Globus pallidus (tissue), 1 donor: ENCODE measurements at regions not wholly inside any gene's neighbourhood (a gene's known extent, or its start where the extent isn't known, plus 50 kb on each side); places are given as distances from the start of the nearest gene placed in this dataset.
"Not testable (repeated sequence)": the region's sequence is repeated elsewhere in the genome, so short reads cannot be mapped to it uniquely, and the experiment has no call there.

Experiments
- DNase-seq: peaks from one replicate; pipeline ENCODE4 v3.0.0-alpha.2; 2015; ENCODE audit warnings: low spot score

DNA sequence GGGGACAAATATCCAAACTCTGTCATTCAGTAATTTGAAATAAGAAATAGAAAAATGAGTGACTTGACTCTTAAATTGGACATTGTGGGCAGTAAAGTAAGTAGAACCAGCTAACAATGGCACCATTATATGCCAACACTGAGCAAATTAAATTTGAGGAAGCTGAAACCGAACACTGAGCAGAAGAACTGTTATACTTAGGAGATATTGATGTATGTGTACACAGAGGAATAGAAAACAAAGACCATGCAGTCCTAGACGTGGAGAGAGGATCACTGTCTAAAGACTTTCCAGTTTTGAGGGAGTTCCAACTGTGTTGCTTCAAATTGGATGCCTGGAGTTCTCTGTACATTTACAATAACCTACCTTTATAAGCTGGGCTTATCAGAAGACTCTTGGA lies 427.0 kb upstream of the EYS start:
- no peak for DNase-seq

DNA sequence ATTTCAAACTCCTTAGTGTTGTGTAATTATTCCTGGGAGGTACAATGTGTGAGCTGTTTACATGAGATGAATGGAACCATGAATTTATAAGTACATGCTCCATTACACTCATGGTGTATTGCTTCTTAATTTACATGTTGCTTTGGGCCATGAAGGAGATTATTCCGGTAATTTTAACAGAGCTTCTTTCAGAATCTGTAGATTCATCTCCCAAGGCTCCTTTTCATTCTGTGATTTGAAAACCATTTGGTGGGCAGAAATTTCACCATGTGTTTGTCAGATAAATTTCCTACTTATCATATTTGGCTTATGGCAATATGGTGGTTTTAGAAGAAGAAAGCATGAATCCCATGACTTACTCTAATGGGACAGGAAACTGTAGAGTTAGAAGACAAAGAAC lies 421.6 kb upstream of the EYS start:
- no peak for DNase-seq

DNA sequence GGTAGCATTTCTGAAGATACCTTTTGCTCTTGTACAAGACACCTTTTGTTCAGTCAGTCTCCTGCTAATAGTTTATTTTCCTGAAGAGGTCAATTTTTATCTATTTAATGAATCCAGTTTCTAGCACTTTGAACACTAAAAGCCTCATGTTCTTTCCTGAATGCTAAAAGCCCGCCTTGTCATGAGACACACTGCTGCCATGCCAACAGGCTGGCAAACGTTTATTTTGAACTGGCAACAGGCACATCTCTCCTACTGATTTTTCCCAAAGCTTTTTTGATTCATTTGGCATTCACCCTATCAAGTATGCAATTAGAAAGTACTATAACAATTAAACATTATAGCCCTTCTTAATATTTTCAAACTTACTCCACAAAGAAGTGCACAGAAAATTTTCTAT lies 421.2 kb upstream of the EYS start:
- peak; percentile 11 for DNase-seq

DNA sequence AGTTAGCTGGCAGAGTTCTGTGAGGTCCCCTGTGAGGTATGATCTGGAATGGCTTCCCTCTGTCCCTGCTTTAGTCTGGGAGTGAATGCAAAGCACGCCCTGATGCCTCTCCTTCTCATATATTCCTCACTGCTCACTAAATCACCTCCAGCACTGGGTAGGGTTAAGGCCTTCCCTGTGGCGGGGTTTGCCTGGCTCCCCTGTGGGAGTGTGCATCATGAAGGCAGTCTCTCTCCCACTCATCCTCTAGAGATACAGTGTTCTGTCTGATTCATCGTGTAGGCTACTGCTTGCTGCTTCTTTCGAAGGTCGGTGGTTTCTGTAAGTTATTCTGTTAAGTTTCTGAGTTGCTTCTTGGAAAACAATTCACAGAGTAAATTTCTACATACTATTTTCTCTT lies 420.0 kb upstream of the EYS start:
- DNase-seq: no peak

DNA sequence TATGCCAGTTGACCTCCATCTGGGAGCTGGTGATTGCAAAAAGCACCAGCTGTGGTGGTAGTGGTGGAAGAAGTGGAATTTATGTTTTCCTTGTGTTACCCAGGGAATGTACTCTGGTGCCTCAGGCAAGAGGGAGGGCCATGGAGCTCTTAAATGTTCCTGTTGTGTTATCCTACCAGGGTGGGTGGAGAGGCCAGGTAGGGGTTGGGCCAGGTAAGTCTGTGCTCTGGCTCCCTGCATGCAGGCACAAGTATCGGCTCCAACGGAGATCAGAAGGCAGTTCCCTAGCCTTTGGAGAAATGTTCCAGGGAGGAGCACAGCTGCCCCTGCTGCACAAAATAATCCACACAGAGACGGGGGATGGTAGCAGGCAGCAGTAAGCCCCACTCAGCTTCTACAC lies 419.3 kb upstream of the EYS start:
- DNase-seq: no peak

DNA sequence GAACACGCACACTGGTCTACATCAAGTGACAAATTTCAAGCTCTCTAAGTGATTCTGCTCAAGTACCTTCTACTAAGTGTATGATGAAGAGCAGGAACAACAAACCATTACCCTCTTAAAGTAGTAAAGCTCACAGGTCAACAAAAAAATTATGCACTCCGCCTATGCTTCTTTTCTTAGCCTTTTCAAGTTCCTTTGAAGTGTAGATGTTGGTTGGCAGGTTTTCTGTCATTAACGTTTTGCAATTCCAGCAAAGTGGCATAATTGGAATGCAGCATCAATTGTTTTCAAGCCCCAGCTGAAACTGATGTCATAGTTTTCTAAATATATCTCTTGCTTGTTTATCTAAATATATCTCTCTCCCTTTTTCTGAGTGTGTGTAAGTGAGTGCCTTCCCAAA lies 396.9 kb upstream of the EYS start:
- no peak for DNase-seq

DNA sequence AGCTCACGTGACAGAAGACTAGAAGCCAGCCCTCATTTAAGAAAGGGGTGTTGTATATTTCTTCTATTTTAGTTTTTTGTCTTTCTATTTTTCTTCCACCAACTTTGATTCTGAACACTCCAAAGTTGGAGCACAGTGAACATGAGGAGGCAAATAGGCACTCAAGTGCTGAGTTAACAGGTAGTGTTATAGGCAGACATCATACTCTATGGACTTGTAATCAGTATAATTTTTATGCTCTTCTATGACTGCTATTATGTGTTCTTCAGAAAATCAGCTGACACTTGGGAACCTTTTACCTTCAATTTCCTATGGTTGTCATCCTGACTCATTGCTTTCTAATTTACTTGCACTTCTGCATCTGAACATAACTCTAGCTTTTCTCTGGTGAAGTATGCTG lies 396.3 kb upstream of the EYS start:
- DNase-seq: no peak

DNA sequence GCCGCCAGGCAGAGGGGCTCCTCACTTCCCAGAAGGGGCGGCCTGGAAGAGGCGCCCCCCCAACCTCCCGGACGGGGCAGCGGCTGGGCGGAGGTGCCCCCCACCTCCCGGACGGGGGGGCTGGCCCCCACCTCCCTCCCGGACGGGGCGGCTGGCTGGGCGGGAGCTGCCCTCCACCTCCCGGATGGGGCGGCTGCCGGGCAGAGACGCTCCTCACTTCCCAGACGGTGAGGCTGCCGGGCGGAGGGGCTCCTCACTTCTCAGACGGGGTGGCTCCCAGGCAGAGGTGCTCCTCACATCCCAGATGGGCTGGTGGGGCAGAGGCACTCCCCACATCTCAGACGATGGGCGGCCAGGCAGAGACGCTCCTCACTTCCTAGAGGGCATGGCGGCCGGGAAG lies 389.7 kb upstream of the EYS start:
- no peak for DNase-seq

DNA sequence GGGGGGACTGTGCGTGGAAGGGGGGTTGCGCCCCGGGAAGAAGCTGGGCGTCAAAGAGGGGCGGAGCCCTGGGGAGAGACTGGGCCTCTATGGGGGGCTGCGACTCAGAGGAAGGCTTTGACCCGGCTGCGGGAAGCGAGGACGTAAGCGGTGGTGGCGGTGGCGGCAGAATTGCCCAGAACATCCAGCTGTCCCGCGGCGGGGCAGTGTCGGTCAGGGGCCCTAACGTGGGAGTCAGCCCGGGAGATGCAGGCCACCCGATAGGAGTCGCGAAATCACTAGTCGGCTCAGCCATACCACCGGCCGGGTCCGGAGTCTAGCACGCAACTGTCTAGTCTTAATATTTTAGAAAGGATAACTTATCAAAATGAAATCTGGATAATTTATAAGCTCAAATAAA lies 387.6 kb upstream of the EYS start:
- no peak for DNase-seq

DNA sequence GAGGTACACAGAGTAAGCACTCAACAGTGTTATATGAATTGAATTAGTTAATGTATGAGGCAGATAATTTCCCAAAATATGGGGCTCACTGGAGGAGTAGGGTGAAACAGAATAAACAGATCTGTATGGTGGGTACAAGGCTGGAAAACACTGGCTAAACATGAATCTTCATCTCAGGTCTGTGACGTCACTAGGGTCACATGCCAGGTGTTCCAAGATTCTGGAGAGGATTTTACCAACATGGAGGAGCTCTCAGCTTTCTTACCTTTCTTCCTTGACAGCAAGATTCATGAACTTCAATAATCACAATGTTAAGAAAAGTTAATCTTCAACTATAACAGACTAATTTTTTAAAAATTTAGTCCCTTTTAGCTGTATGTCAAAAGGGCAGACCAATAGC lies 385.3 kb upstream of the EYS start:
- DNase-seq: not testable (repeated sequence)

DNA sequence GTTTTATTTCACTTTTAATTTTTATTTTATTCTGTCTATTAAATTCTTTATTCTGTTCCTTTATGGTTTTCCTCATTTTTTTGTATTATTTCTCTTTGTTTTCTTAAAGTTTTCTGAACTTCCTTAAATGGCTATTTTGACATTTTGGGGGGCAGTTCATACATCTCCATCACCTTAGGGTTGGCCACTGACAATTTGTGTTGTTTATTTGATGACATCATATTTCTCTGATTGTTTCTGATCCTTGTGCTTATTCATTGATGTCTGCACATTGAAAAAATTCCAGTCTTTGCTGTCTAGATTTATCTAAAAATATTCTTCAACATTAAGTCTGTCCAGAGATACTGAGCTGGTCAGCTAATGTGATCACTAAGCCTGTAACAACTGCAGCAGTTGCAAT lies 379.5 kb upstream of the EYS start:
- DNase-seq: no peak

DNA sequence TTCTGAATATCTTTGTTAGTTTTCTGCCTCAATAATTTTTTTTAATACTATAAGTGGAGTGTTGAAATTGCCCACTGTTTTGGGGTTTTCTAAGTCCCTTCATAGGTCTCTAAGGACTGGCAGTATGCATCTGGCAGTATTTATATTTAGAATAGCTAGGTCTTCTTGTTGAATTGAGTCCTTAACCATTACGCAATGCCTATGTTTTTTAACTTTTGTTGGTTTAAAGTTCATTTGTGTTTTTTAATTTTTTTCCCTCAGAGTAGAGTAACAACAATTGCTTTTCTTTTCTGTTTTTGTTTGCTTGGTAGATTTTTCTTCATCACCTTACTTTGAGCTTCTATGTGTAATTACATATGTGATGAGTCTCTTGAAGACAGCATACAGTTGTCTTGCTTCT lies 375.9 kb upstream of the EYS start:
- no peak for DNase-seq

DNA sequence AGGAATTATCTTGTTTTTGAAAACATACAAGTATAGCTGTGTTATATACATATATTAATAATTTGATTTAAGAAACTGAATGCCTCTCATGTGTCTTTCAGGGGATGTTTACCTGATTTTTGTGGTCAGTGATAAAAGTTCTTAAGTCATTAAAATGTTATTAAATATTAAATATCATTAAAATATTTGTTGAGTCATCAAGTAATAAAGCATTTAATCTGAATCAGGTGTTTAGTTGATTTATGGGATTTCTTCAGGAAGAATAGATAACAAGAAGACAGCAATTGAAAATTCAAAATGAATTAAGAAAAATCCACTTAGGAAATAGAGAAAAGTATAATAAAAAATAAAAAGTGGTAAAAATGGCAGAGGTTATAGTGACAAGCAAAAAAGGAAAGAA lies 361.9 kb upstream of the EYS start:
- DNase-seq: no peak

DNA sequence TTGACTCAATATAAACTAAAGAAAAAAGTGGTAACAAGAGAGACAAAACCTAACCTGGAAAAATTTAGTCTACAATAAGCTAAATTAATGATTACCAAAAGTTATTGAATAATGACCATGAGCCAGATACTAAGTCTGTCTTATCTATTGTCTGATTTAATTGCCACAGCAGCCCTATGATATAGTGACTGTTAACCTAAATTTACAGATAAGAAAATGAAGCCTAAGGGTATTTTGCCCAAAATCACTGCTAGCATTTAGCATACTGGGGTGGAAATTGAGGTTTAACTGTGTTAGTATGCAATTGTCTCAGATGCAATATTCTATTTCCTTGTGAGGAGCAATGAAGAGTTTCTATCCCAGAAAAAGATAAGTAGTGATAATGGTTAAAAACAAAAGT lies 361.0 kb upstream of the EYS start:
- no peak for DNase-seq

DNA sequence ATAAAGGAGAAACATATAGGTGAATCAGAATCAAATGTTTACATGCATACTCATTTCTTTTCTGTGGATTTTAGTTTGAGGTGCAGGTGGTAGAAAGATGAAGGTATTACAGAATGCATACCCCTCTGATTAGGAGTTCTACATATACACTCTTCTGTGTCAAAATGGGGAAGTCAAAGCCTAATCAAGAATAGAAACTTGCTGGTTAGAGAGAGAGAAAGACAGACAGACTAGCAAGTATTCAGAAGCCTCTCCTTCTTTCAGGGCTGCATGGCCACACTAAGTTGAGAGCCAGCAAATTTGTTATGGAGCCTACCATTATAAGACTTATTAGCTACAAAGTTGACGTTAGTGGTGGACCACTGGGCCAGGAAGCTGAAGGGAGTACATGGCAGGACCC lies 358.3 kb upstream of the EYS start:
- no peak for DNase-seq

DNA sequence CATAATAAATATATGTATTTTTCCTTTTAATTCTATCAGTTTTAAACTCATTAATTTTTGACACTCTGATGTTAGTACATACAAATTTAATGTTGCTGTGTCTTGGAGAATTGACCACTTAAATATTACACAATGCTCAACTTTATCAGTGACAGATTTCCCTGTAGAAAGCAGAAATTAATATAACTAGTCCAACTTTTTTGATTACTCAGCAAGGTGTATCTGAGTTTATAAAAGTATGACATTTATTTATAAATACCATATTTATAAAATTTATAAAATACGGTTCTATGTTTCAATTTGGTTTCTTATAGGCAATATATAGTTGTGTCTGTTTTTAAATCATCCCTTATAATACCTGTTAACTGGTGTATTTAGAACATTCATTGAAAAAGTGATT lies 350.0 kb upstream of the EYS start:
- DNase-seq: no peak

DNA sequence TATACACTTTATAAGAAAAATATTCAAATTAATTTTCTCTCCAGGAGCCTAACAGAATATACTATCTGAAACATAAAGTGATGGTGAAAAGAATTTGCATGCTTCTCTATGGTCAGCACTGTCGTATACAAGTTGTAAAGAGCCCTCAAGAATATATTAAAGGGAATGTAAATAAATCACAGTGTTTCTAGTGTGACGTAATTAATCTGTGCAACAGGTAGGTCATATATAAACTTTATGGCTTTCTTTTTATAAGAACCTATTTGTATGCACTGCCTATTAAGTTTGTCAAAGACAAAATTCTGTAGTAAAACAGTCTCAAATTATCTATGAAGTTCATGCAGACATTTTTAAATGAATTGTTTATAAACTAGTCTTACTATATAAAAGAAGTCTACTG lies 347.9 kb upstream of the EYS start:
- DNase-seq: no peak

DNA sequence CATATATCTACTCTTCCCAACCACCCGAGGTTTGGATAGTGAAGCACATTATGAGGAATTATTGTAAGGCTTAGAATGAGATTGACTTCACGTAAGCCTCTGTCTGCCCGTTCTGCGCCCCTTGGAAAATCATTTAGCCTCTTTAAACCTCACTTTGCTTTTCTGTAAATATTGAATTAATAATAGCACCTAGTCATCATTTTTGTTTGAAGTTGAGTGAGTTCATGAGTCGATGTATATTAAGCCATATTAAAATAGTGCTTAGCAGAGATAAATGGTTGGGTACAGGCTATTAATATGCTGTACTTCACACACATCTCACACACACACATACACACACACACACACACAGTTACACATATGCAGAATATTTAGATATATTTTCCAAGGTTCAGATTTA lies 344.8 kb upstream of the EYS start:
- no peak for DNase-seq

DNA sequence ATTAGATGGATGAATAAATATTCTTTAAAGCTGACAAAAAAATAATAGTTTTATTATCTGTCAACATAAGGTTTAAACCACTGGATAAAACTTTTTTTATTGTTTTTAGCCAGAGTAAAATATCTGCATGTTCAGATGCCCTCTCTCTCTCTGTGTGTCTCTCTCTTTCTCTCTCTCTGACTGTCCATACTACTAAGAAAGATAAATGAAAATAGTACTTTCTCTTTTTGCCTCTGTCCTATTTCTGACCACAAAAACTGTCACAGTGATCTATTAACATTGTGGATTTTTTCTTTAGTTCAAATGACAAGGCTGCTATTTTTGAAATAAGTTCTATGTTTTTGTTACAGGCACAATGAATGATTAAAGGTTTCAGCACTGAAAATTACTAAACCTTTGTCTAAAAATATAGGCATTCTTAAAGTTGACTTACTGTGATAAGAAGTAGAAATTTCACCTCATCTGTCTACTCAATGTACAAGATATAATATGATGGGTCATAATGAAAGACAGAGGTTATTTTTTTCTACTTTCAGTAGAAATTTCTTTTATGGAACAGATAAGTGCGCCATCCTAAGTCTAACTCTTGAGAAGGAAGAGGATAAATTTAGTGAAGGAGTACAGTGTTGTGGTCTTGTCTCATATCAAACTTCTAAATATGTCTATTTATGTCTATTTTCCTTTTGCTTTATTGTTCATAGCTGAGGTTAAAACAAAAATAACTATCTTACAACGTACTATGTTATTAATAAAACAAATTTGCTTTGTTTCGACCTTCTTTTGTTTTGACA lies 341.9 kb upstream of the EYS start:
- DNase-seq: no peak

DNA sequence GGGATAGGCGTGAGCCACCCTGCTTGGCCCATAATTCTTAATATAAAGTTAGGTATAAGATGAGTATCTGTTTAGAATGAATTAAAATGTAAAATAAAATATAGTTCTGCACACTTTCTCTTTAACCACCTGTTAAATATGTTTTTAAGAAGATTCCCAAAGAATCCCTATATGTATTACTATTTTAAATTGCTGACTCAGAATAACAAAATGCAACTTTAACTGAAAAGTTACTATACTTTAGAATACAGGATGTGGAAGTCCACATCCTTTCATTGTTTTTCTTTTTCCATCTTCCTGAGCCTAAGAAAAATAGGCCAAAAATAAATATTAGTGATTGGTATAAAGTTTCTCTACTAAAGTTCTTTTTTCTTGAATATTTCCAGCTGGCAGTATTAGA lies 325.6 kb upstream of the EYS start:
- no peak for DNase-seq

DNA sequence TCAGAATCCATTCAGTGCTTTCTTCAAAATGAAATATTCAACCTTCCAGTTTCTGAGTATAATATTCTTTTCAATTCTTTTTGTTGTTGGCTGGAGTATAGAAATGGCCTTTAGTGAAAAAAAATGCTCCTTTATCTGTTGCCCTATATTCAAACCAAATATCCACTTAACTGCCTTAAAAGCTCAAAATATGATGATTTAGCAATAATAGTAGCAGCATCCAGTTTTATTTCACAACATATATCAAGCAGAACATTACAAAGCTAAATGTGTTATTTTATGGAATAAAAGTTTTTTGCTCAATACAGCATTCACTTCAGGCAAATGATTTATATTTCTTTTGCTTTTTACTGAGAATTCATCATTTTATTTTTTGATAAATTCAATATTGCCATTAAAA lies 322.4 kb upstream of the EYS start:
- no peak for DNase-seq

DNA sequence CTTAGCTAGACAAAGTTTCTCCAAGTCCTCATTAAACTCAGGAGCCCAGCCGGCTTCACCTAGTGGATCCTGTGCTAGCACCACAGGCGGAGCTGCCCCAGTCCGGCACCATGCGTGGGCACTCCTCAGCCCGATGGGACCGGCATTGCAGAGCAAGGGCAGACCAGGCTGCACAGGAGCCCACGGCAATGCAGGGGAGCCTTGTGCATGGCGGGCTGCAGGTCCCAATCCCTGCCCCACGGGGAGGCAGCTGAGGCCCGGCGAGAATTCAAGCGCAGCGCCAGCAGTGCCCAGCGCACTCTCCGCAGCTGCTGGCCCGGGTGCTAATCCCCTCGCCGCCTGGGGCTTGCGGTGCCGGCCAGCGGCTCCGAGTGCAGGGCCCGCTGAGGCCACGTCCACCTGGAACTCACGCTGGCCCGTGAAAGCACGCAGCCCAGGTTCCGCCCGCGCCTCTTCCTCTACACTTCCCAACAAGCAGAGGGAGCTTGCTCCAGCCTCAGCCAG lies 292.3 kb upstream of the EYS start:
- DNase-seq: no peak

DNA sequence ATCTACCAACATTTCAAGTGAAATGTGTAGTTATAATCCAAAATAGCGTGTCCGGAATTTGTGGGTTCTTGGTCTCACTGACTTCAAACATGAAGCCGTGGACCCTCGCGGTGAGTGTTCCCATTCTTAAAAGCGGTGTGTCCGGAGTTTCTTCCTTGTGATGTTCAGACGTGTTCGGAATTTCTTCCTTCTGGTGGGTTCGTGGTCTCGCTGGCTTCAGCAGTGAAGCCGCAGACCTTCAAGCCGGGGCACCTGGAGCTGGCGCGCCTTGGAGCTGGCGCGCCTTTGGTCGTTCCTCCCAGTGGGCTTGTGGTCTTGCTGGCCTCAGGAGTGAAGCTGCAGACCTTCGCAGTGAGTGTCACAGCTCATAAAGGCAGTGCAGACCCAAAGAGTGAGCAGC lies 291.5 kb upstream of the EYS start:
- DNase-seq: no peak

DNA sequence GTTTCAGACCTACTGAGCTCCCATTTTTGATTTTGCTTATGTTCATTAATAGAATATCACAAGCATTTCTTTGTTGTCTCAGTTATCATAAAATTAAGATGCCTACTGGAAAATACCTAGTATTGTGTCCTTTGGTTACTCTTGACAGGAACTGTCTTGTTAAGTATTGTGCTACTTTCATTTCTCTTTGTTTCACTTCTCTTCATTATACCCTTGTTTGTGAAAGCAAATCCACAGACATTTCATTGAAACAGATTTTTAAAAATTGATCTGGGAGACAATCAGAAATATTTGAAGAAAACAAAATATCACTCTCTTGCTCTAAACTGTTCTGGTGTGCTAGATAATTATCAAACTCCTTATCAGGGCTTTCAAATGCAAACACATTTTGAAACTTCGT lies 290.5 kb upstream of the EYS start:
- DNase-seq: no peak

DNA sequence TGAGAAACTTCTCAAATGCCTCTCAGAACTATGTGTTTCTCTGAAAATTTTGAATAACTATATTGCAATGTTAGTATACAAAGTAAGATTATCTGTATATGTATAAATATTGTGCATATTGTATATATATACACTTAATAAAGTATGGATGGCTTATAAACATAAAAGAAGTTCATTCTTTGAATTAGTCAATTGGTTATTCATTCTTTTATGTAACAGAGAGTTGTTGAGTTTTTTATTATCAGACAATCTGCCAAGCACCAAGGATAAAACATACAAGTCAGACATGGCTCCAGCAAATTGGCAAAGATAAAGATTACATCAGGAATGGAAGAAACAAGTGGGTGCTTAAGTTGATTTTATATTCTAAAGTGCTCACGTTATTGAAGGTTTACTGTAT lies 289.1 kb upstream of the EYS start:
- no peak for DNase-seq
